ENCODE measurements at regions not wholly inside any gene's neighbourhood (a gene's known extent, or its start where the extent isn't known, plus 50 kb on each side); places are given as distances from the start of the nearest gene placed in this dataset.

DNA sequence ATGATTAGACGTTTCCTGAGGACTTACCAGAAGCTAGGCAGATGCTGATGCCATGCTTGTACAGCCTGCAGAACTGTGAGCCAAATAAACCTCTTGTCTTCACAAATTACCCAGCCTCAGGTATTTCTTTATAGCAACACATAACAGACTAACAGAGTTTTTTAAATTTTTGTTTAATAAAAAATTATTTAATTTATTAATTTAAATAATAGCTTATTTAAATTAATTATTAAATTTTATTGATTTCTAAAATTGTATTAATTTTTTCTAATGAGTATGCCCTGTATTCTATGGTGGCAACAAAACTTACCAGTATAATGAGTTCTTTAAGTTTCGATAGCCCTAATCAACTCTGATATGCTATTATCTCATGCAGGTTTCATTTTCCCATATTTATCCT lies 259.8 kb downstream of the IKZF2 start:
- Histone ChIP-seq H3K79me2 (ENCODE audit: control insufficient read depth, insufficient read depth, low read length) (no peaks in the 10 kb centered on the region), H4K20me1 (ENCODE audit: control insufficient read depth, insufficient read depth) (no peaks in the 10 kb centered on the region), H3K4me2 (ENCODE audit: control insufficient read depth, insufficient read depth) (no peak overlapping the region), H3K9me3 (replicated peaks; ENCODE audit: control insufficient read depth, insufficient read depth, low read length) (no peaks in the 10 kb centered on the region), H3K4me3 (no peak overlapping the region), H3K27me3 (replicated peaks in 1 of 2; ENCODE audit: control insufficient read depth in 2 of 2, insufficient read depth in 2 of 2, low read length in 1 of 2) (no peaks in the 10 kb centered on the region), H3K36me3 (ENCODE audit: control insufficient read depth in 2 of 2, insufficient read depth in 2 of 2, low read length in 1 of 2) (no peaks in the 10 kb centered on the region), H3K27ac (ENCODE audit: control insufficient read depth, insufficient read depth) (no peak overlapping the region), H3K9ac (ENCODE audit: control insufficient read depth, insufficient read depth, low read length) (no peak overlapping the region), H3K4me1 (ENCODE audit: control insufficient read depth, insufficient read depth, low read length) (no peaks in the 10 kb centered on the region), H2AFZ (ENCODE audit: control insufficient read depth, low read depth, low read length) (no peak overlapping the region)
- DNase-seq (ENCODE audit: low read depth, low spot score) (no peak), FAIRE-seq (no peak), ATAC-seq (no peak)
- in situ Hi-C loops (cut with MboI) (no loop called here), intact Hi-C loops (cut with micrococcal nuclease; ENCODE audit: unreplicated experiment) (loop anchor here (5.0 to 10.0 kb wide), 2 partner anchors 114 to 297 kb away; no protein-coding TSS in a partner anchor)
- ChIA-PET POLR2A (no interaction called here), SMC1A (ENCODE audit: uncharacterized antibody, unreplicated experiment) (interaction anchor here (0.8 to 2.6 kb wide), 13 partner anchors 9 to 210 kb away, joined by 3 to 9 read pairs (median 4); no protein-coding TSS in a partner anchor), CTCF (interaction anchor here (0.8 to 2.6 kb wide), 10 partner anchors 9 to 208 kb away, joined by 3 to 21 read pairs (median 3); no protein-coding TSS in a partner anchor), RAD21 (ENCODE audit: unreplicated experiment) (interaction anchor here (2.4 kb wide), 1 partner anchor 114 kb away, joined by 8 read pairs; no protein-coding TSS in a partner anchor)
- no TSS peak for BruUV-seq (replicated peaks)
- 50% methylated on average over 2 of the region's 2 CpGs for WGBS (ENCODE audit: insufficient coverage, insufficient replicate concordance, low lambda C conversion rate, missing lambda C conversion rate)
- TF ChIP-seq, protein P1, sequence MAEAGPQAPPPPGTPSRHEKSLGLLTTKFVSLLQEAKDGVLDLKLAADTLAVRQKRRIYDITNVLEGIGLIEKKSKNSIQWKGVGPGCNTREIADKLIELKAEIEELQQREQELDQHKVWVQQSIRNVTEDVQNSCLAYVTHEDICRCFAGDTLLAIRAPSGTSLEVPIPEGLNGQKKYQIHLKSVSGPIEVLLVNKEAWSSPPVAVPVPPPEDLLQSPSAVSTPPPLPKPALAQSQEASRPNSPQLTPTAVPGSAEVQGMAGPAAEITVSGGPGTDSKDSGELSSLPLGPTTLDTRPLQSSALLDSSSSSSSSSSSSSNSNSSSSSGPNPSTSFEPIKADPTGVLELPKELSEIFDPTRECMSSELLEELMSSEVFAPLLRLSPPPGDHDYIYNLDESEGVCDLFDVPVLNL (IDR thresholded peaks at IDR 0.05; ENCODE audit: low read depth, low read length): no peak
- TF ChIP-seq SIX5 (IDR thresholded peaks at IDR 0.05; ENCODE audit: low read depth, low read length, severe bottlenecking) (no peak), HCFC1 (IDR thresholded peaks at IDR 0.05; ENCODE audit: low read length) (no peak), ZNF384 (IDR thresholded peaks at IDR 0.05; ENCODE audit: borderline replicate concordance, low read depth, low read length) (no peak), TARDBP (IDR thresholded peaks at IDR 0.05; ENCODE audit: borderline replicate concordance) (no peak)
- TF ChIP-seq, protein P2, sequence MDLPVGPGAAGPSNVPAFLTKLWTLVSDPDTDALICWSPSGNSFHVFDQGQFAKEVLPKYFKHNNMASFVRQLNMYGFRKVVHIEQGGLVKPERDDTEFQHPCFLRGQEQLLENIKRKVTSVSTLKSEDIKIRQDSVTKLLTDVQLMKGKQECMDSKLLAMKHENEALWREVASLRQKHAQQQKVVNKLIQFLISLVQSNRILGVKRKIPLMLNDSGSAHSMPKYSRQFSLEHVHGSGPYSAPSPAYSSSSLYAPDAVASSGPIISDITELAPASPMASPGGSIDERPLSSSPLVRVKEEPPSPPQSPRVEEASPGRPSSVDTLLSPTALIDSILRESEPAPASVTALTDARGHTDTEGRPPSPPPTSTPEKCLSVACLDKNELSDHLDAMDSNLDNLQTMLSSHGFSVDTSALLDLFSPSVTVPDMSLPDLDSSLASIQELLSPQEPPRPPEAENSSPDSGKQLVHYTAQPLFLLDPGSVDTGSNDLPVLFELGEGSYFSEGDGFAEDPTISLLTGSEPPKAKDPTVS (IDR thresholded peaks at IDR 0.05; ENCODE audit: low read depth, low read length): no peak
- TF ChIP-seq, protein P3, sequence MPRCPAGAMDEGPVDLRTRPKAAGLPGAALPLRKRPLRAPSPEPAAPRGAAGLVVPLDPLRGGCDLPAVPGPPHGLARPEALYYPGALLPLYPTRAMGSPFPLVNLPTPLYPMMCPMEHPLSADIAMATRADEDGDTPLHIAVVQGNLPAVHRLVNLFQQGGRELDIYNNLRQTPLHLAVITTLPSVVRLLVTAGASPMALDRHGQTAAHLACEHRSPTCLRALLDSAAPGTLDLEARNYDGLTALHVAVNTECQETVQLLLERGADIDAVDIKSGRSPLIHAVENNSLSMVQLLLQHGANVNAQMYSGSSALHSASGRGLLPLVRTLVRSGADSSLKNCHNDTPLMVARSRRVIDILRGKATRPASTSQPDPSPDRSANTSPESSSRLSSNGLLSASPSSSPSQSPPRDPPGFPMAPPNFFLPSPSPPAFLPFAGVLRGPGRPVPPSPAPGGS (IDR thresholded peaks at IDR 0.05; ENCODE audit: borderline replicate concordance, insufficient read depth, low read depth, low read length, poor library complexity, severe bottlenecking): no peak

Data from GM12878 (cell line).